Testis (tissue), 2 donors: ENCODE measurements at regions not wholly inside any gene's neighbourhood (a gene's known extent, or its start where the extent isn't known, plus 50 kb on each side); places are given as distances from the start of the nearest gene placed in this dataset.

ENCODE experiments used
- DNase-seq: peaks from one replicate; pipeline ENCODE4 v3.0.0-alpha.2; 2019
- H3K27ac ChIP-seq, 2 donors: fragments of 200-600 bp; sonication (generic); one replicate each; pipeline ENCODE4 v1.5.1; 2019
- H3K27me3 ChIP-seq: fragments of 200-600 bp; sonication (generic); one replicate; pipeline ENCODE4 v1.5.1; 2019
- H3K36me3 ChIP-seq: fragments of 200-600 bp; sonication (generic); one replicate; pipeline ENCODE4 v1.5.1; 2017; ENCODE audit warnings: low read depth; ENCODE audit errors: missing control alignments
- H3K4me1 ChIP-seq: fragments of 200-600 bp; sonication (generic); one replicate; pipeline ENCODE4 v1.5.1; 2019
- H3K4me3 ChIP-seq, 2 donors: fragments of 200-600 bp; sonication (generic); one replicate each; pipeline ENCODE4 v1.5.1; 2017 to 2019
- H3K9me3 ChIP-seq: fragments of 200-600 bp; sonication (generic); one replicate; pipeline ENCODE4 v1.5.1; 2017
- POLR2A ChIP-seq: fragments of 450-650 bp; IDR thresholded peaks from one replicate; pipeline ENCODE4 v1.6.1; 2017; ENCODE audit warnings: antibody characterized with exemption, mild to moderate bottlenecking, moderate library complexity
- WGBS, 2 donors: methylation state at CpG; one replicate each; pipeline ENCODE4 v1.1.5; 2018; 5-methylcytosine and 5-hydroxymethylcytosine counted together
- intact Hi-C: fragments of 100-400 bp; cut with DNase I; formaldehyde crosslinking; loops from one replicate; pipeline ENCODE4 v1.15.1; 2023; ENCODE audit warnings: low total_unique reads
- TF ChIP-seq, protein P1 (sequence below), 3 experiments: fragments of 450-650 bp in 2 of 3; fragments of 200-600 bp in 1 of 3; sonication (generic) in 1 of 3; IDR thresholded peaks; one replicate each; pipeline ENCODE4 v1.5.1; 2016 to 2019; ENCODE audit warnings: antibody characterized with exemption in 3 of 3, mild to moderate bottlenecking in 2 of 3, moderate library complexity in 1 of 3

DNA sequence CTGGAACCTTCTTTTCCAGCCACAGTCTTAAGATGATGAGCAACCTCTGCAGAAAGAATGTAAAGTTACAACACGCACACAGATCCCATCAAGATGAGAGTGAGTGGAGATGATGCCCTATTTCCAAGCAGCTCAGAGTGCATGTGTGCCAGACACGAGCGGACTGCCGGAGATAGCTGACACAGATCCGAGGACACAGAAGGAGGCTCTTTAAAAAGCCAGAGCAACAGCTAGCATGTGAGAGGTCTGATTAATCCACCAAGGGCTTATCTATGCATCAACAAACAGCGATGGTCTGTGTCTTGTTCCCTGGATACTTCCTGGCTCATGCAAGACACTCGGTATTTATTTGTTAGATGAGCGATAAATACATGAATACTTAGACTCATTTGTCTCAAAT, 128.6 kb upstream of the DLG1 start:
- Histone ChIP-seq H3K4me1 (peaks cover 22% of the 10 kb centered on the region), H3K9me3 (no peaks in the 10 kb centered on the region), H3K27ac (no peak overlapping the region), H3K36me3 (no peaks in the 10 kb centered on the region), H3K27me3 (no peaks in the 10 kb centered on the region), H3K4me3 (no peak overlapping the region)
- WGBS, 2 donors, result 94 to 96% methylated on average over 8 of the region's 8 CpGs
- intact Hi-C loops, result no loop called here
- TF ChIP-seq, protein P1, sequence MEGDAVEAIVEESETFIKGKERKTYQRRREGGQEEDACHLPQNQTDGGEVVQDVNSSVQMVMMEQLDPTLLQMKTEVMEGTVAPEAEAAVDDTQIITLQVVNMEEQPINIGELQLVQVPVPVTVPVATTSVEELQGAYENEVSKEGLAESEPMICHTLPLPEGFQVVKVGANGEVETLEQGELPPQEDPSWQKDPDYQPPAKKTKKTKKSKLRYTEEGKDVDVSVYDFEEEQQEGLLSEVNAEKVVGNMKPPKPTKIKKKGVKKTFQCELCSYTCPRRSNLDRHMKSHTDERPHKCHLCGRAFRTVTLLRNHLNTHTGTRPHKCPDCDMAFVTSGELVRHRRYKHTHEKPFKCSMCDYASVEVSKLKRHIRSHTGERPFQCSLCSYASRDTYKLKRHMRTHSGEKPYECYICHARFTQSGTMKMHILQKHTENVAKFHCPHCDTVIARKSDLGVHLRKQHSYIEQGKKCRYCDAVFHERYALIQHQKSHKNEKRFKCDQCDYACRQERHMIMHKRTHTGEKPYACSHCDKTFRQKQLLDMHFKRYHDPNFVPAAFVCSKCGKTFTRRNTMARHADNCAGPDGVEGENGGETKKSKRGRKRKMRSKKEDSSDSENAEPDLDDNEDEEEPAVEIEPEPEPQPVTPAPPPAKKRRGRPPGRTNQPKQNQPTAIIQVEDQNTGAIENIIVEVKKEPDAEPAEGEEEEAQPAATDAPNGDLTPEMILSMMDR (IDR thresholded peaks at IDR 0.05), result no peak
- no peak for TF ChIP-seq POLR2A
- no peak for DNase-seq

DNA sequence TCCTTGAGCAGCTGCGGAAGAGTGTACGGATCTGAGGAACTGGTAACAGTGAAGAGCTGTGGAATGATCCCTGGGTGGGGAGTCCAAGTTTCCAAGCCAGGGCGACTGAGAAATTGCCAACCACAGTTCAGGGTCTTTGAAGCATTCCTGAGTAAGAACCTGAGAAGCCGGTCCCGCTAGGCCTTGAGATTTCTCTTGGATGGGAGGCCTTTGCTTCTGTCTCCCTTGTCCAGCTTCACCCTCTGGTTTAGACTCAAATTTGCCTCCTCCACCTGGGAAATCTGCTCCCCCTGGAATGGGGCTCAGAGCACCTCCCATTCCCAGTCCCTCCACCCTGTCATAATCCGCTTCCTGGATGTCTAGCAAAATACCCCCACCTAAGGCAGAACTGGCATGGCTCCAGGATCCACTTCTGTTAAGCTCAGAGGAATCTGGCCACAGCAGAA, 127.7 kb upstream of the DLG1 start:
- Histone ChIP-seq H3K27ac (peak overlapping the region in 1 of 2 donors; percentile 25), H3K27me3 (no peaks in the 10 kb centered on the region), H3K4me1 (peaks cover 13% of the 10 kb centered on the region), H3K4me3 (no peak overlapping the region), H3K9me3 (no peaks in the 10 kb centered on the region), H3K36me3 (no peaks in the 10 kb centered on the region)
- no peak for TF ChIP-seq POLR2A
- TF ChIP-seq, protein P1 (IDR thresholded peaks at IDR 0.05), result no peak
- 54 to 65% methylated on average over 5 to 6 of the region's 6 CpGs for WGBS, 2 donors
- peak; percentile 29 for DNase-seq
- intact Hi-C loops, result no loop called here

DNA sequence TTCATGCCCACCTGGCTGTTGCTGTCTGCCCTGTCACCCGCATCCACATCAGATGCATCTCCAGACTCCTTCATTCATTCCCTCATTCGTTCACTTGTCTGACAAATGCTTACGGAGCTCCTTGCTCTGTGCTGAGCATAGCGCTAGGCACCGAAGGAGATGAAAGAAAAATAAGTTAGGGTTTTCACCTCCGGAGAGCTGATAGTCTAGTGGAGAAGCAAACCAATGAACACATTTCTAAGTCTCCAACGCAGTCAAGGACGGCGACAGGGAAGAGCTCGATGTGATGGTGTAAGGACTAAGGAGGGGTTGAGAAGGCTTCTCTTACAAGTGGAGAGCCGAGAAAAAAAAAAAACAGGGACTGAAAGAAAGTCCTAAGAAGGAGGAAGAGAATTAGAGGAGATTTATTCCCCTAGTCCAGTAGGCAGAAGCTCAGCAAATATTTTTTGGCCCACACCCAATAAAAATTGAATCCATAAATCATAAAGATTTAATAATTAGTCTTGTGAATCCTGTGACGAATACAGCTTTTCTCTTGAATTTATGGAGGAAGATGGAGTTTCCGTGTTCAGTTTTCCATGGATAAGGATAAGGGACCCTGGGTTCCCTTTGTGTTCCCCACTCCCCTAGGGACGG, 127.2 kb upstream of the DLG1 start:
- Histone ChIP-seq H3K4me1 (peaks cover 12% of the 10 kb centered on the region), H3K4me3 (no peak overlapping the region), H3K27ac (no peak overlapping the region), H3K36me3 (no peaks in the 10 kb centered on the region), H3K27me3 (no peaks in the 10 kb centered on the region), H3K9me3 (no peaks in the 10 kb centered on the region)
- no peak for DNase-seq
- 73 to 76% methylated on average over 14 of the region's 14 CpGs for WGBS, 2 donors
- intact Hi-C loops, result no loop called here
- TF ChIP-seq, protein P1 (IDR thresholded peaks at IDR 0.05), result no peak

DNA sequence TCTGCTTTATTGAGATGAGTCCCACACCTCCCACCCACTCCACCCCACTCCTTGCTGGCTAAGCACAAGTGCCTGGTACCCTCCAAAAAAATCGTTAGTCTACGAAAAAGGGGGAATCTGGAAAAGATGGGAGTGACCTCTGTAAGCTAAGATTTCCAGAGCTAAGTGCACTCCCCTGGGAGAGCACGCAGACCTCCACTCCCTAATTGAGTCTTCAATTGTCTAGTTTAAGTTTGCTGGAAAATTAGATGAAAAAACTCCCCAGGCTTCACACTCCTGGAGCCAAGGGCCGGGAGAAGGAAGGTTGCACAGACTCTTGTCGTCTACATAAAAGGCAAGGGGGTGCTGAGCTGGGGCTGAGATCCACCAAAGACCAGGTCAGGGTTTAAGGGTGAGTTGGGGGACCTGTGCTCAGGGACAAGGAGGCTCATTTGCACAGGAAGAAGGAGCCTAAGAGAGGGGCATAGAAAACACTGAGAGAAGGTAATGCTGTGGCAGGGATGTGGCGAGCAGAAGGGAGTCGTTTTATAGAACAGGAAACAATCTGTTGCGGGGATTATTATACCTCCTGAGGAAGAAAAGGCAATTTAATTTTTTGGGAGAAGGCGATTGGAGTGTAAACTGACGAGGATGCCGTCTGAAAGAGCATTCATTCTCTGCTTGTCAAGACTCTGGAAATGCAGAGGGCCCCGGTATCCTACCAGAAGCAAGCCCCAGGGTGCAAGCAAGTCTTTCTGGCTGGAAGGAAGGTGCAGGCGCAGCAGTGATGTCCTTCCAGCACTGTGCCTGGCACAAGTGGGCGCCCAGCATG, 126.5 kb upstream of the DLG1 start:
- H3K36me3 ChIP-seq, result no peaks in the 10 kb centered on the region
- no peak for DNase-seq
- TF ChIP-seq, protein P1 (IDR thresholded peaks at IDR 0.05), result no peak
- no peak for TF ChIP-seq POLR2A
- H3K27ac ChIP-seq, result no peak overlapping the region
- no peaks in the 10 kb centered on the region for H3K27me3 ChIP-seq
- peaks cover 11% of the 10 kb centered on the region for H3K4me1 ChIP-seq
- H3K9me3 ChIP-seq, result no peaks in the 10 kb centered on the region
- no peak overlapping the region for H3K4me3 ChIP-seq
- intact Hi-C loops, result no loop called here
- WGBS, 2 donors, result 84% methylated on average over 14 of the region's 14 CpGs
